Right lung (tissue), 2 donors: ENCODE measurements at regions not wholly inside any gene's neighbourhood (a gene's known extent, or its start where the extent isn't known, plus 50 kb on each side); places are given as distances from the start of the nearest gene placed in this dataset.
"Not testable (repeated sequence)": the region's sequence is repeated elsewhere in the genome, so short reads cannot be mapped to it uniquely, and the experiment has no call there.

Experiments used
- DNase-seq, 2 donors: peaks; one replicate each; pipeline ENCODE4 v3.0.0-alpha.2; 2013

DNA sequence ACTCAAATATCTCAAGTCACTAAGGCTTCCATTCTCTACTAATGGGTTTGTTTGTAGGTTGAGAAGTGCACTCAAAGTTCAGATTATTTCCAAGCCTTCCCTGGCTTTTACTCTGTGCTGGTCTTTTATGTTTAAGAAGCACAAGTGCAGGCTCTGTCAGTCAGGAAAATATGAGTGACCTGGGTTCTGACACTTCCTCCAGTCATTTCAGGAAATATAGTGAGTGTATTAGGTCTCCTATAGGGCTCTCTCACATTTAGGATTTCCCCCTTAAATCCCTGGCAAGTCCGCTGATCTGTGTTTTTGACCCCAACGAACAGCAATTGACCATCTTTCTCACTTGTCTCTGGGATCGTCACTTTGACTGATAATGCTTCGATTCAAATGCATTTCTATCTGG, 210.2 kb downstream of the ARPP21 start:
- no peak for DNase-seq

- DNase-seq = no peak
Measured at GRCh38 chr3:35849963-35850362, 210.6 kb downstream of the ARPP21 start.

- DNase-seq = no peak
Measured at GRCh38 chr3:35857004-35857403, 217.7 kb downstream of the ARPP21 start.

DNA sequence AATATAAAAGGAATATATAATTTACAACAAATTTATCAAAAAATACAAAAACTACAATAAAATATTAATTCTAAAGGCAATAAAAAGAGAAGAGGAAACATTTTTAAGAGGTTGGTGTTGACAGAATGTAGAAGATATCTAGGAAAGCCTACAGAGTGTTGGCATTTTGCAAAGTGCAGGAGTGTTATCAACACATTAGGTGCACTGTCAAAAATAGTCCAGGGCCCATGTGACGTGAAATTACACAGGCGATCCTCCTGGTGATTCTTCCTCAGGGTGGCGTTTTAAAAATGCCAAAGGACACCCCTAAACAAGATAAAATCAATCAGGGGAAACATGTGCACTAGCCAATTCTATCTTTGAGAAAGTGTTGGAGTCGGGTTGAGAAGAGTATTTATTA, 222.7 kb downstream of the ARPP21 start:
- DNase-seq = no peak

- DNase-seq = no peak
Measured at GRCh38 chr3:35864871-35865270, 225.5 kb downstream of the ARPP21 start.

- DNase-seq = no peak
Measured at GRCh38 chr3:35867791-35868190, 228.5 kb downstream of the ARPP21 start.

- DNase-seq = no peak
Measured at GRCh38 chr3:35871009-35871408, 231.7 kb downstream of the ARPP21 start.

- no peak for DNase-seq
Measured at GRCh38 chr3:35883929-35884328, 244.6 kb downstream of the ARPP21 start.

GRCh38 chr3:35894735-35895134, 255.4 kb downstream of the ARPP21 start:
- no peak for DNase-seq

GRCh38 chr3:35899245-35899644, 259.9 kb downstream of the ARPP21 start:
- no peak for DNase-seq

- no peak for DNase-seq
Measured at GRCh38 chr3:35900079-35900478, 260.8 kb downstream of the ARPP21 start.

- DNase-seq = peak; percentile 47 to 68
Measured at GRCh38 chr3:35908366-35909232, 269.3 kb downstream of the ARPP21 start.

DNA sequence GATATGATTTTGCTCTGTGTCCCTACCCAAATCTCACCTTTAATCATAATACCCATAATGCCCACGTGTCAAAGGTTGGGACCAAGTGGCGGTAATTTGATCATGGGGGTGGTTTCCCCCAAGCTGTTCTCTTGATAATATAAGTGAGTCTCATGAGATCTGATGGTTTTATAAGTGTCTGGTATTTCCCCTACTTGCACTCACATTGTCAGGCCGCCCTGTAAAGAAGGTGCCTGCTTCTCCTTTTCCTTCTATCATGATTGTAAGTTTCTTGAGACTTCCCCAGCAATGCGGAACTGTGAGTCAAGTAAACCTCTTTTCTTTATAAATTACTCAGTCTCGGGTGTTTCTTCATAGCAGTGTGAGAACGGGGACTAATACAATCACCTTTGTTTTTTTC, 279.8 kb downstream of the ARPP21 start:
- no peak for DNase-seq

DNA sequence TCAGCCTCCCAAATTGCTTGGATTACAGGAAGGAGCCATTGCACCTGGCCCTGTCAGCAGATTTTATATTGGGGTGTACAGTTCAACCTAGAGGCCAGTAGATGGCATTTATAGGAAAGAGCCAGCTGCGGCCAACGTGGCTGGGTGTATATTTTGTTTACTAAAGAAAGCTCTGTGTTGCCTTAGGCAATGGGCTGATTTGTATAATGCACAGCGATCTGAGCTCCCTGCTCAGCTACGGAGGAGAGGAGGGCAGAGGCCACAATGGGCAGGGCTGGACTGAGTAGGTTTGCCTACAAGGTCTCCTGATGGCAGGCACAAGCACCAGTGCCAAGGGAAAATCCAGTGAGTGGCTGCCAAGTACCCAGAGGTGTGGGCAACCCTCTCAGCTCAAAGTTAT, 282.4 kb downstream of the ARPP21 start:
- DNase-seq = no peak

DNA sequence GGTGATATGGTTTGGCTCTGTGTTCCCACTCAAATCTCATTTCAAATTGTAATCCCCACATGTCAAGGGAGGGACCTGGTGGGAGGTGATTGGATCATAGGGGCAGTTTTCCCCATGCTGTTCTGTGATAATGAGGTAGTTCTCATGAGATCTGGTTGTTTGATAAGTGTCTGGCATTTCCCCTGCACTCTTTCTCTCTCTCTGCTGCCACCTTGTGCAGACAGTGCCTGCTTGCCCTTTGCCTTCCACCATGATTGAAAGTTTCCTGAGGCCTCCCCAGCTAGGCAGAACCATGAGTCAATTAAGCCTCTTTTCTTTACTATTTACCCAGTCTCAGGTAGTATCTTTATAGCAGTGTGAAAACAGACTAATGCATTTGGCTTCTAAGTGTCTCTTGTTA, 284.7 kb downstream of the ARPP21 start:
- DNase-seq = not testable (repeated sequence)

GRCh38 chr3:35927441-35927840, 288.1 kb downstream of the ARPP21 start:
- DNase-seq = no peak

GRCh38 chr3:35929158-35929557, 289.8 kb downstream of the ARPP21 start:
- DNase-seq = no peak

GRCh38 chr3:35931867-35932266, 292.5 kb downstream of the ARPP21 start:
- no peak for DNase-seq

- peak in 1 of 2 donors; percentile 5 for DNase-seq
Measured at GRCh38 chr3:35932995-35933394, 293.7 kb downstream of the ARPP21 start.

DNA sequence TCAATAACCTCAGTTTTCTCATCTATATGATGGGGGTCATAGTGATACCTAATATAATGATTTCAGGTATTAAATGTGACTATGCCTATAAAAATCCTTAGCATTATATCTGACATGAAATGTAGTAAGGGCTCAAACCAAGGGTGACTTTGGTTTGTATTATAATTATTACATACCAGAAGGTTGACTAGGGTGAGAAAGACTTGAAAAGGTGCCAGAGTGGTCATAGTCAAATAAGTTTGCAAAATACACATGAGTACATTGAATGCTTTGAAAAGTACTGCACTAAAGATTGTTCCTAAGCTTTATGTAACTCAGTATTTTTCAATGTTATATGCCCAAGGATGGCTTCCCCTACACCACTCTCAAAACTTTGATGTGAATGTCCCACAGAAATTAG, 297.2 kb downstream of the ARPP21 start:
- DNase-seq = no peak

GRCh38 chr3:35944926-35945710, 305.8 kb downstream of the ARPP21 start:
- no peak for DNase-seq

- no peak for DNase-seq
Measured at GRCh38 chr3:35946121-35946853, 307.0 kb downstream of the ARPP21 start.
